ENCODE measurements at regions not wholly inside any gene's neighbourhood (a gene's known extent, or its start where the extent isn't known, plus 50 kb on each side); places are given as distances from the start of the nearest gene placed in this dataset.

GRCh38 chr13:111573801-111574200 is 253.4 kb downstream of the TEX29 start:
- DNase-seq (ENCODE audit: low read depth), result no peak
- no peak overlapping the region for H3K4me3 ChIP-seq (ENCODE audit: control insufficient read depth, low read depth, low read length)
- TF ChIP-seq CTCF (conservative IDR thresholded peaks at IDR 0.05; ENCODE audit: control insufficient read depth, insufficient read depth, low read depth, low read length), result no peak

- no peak overlapping the region for H3K4me3 ChIP-seq (ENCODE audit: control insufficient read depth, low read depth, low read length)
- TF ChIP-seq CTCF (conservative IDR thresholded peaks at IDR 0.05; ENCODE audit: control insufficient read depth, insufficient read depth, low read depth, low read length), result no peak
Observed at GRCh38 chr13:111575276-111575675, 254.8 kb downstream of the TEX29 start.

GRCh38 chr13:111575719-111576118 is 255.3 kb downstream of the TEX29 start:
- no peak for DNase-seq (ENCODE audit: low read depth)

More at GRCh38 chr13:111575276-111575675, 254.8 kb downstream of the TEX29 start:
- DNase-seq (ENCODE audit: low read depth), result no peak

GRCh38 chr13:111577208-111577828 is 256.9 kb downstream of the TEX29 start:
- H3K4me3 ChIP-seq (ENCODE audit: control insufficient read depth, low read depth, low read length), result no peak overlapping the region
- DNase-seq (ENCODE audit: low read depth), result no peak
- TF ChIP-seq CTCF (conservative IDR thresholded peaks at IDR 0.05; ENCODE audit: control insufficient read depth, insufficient read depth, low read depth, low read length), result no peak

More at GRCh38 chr13:111575719-111576118, 255.3 kb downstream of the TEX29 start:
- TF ChIP-seq CTCF (conservative IDR thresholded peaks at IDR 0.05; ENCODE audit: control insufficient read depth, insufficient read depth, low read depth, low read length), result no peak
- no peak overlapping the region for H3K4me3 ChIP-seq (ENCODE audit: control insufficient read depth, low read depth, low read length)

- DNase-seq (ENCODE audit: low read depth), result no peak
- H3K4me3 ChIP-seq (ENCODE audit: control insufficient read depth, low read depth, low read length), result no peak overlapping the region
- no peak for TF ChIP-seq CTCF (conservative IDR thresholded peaks at IDR 0.05; ENCODE audit: control insufficient read depth, insufficient read depth, low read depth, low read length)
Observed at GRCh38 chr13:111577956-111578605, 257.6 kb downstream of the TEX29 start.

GRCh38 chr13:111584101-111584672 is 263.7 kb downstream of the TEX29 start:
- no peak overlapping the region for H3K4me3 ChIP-seq (ENCODE audit: control insufficient read depth, low read depth, low read length)
- DNase-seq (ENCODE audit: low read depth), result no peak
- TF ChIP-seq CTCF (conservative IDR thresholded peaks at IDR 0.05; ENCODE audit: control insufficient read depth, insufficient read depth, low read depth, low read length), result no peak
